Iris pigment epithelial cell (primary cell): ENCODE measurements at regions not wholly inside any gene's neighbourhood (a gene's known extent, or its start where the extent isn't known, plus 50 kb on each side); places are given as distances from the start of the nearest gene placed in this dataset.

ENCODE experiments used
- DNase-seq: peaks from one replicate; pipeline ENCODE4 v3.0.0-alpha.2; 2011; ENCODE audit warnings: low read depth

DNA sequence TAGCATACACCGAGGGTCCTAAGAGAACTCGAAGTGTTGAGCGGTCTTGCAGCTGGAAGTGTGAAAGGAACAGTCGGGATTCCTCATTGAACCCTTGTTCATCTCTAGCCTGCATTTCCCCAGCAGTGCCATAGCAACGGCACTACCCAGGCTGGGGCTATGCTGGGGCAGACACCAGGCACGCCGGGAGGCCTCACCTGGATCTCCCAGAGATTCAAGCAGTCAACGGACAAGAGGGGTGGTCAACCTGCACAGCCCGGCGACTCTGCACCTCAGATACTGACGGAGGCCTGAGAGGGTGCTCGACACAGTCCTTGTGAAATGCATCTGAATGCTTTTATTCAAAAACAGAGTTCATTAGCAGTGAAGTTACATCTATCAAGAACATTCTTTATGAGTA lies 604.2 kb downstream of the GALR1 start:
- DNase-seq: no peak

DNA sequence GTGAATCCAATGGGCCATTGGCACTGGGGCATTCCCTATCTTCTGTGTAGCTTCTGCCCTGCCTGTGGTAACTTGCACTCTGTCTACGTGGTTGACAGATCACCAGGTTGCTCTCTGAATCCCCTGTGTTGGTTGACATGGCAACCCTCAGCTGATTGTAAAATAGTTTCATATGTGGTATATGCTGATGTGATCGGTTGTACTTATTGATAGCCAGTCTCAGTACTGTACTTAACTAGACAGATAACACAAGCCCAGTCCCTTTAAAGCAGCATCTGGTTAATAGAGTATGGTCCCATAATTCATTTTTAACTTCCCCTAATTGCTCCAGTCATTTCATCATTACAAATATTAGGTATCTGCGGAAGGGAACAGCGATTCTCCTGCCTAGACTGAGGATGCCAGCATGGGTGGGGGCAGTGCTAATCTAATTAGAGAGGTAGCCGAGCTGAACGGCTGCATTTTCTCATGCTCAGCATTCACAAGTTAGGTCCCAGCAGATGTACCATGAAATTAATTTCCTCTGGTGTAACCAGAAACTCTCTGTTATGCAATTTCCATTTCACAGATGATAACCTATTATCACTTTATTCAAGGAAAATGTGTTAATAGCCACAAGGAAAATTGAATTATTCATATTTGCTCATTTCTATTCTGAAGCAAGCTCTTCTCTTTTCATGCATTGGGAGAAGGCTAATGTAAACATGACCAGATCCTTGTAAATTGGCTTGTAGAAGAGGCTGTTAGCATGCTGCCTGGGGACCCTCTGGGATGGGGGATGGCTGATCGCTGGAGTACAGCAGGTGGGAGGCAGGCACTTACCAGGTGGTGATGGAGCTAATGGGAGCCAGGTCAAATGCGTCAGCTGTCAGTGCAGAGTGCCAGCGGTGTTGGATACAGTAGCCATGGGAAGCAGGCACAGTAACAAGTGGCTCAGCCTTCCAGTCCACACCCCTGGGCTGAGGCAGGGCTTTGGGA lies 608.3 kb downstream of the GALR1 start:
- DNase-seq: no peak

DNA sequence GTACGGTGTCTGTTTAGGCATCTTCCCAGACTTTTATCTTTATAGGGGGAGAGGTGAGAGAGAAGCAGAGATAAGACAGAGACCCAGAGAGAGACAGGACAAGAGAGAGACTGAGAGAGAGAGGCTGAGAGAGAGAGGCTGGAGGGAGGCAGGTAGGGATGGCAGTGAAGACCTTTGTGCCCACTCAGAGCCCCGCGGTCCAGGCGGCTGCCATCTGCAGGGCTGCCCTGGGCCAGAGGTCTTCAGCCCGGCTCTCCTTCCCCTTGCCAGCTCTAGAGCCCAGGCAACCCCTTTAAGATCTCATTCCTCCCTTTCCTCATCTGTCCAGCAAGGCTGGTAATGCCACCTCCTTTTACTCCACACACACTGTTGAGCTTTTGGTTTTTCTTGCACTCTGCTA lies 610.0 kb downstream of the GALR1 start:
- no peak for DNase-seq

DNA sequence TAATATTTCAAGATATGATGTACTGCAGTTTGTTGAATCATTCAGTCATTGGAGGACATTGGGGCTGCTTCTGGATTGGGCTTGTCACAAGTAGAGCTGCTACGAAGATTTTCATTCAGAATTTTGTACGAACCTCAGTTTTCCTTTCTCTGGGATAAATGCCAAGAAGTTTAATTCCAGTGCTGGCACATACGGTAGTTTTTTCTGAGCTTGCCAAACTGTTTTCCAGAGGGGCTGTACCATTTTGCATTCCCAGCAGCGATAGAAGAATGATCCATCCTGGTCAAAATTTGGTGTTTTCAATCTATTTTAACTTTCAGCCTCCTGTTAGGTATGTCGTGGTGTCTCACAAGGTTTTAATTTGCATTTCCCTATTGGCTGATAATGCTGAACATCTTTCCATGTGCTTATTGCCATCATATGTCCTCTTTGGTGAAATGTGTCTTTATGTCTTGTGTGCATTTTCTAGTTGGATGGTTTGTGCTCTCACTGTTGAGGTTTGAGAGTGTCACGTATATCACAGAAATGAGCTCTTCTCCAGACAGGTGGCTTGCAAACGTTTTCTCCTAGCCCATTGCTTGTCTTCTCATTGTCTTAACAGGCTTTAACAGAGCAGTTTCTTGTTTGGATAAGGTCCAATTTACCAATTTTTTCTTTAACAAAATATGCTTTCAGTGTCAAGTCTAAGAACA lies 612.6 kb downstream of the GALR1 start:
- no peak for DNase-seq

DNA sequence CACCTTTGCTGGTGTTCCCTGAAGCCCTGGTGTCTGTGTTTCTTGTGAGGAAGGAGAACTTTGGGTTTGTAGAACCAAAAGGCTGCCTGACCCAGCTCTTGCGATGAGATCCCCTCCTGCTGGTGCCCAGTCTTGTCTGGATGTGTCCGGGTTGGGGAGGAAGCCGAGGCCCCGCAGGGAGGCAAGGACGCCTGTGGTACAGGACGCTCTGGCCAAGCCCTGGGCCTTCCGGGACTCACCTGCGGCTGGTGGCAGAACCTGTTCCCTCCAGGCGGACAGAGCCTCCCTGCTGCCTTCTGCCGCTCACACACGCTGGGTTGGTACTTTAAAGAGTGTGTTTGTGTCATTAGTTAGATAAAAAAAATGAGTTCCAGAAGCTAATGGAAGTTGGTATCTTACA lies 616.2 kb downstream of the GALR1 start:
- no peak for DNase-seq

DNA sequence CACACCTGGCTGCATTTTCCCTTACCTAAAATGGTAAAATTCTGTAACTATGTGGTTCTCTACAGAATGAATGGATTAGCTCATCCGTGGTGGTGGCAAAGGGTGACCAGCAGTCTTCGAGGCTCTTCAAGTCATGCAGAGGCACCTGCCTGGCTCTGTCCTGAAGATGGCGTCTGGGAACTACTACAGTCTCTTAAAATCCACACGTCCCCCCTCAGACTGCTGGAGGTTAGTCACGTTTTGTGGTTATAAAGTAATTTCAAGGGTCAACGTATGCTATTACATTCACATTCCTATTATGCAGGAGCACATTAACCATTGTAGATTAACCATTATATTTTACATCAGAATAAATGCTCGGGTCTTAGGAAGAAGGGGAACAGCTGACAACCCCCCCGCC lies 616.7 kb downstream of the GALR1 start:
- DNase-seq: no peak

DNA sequence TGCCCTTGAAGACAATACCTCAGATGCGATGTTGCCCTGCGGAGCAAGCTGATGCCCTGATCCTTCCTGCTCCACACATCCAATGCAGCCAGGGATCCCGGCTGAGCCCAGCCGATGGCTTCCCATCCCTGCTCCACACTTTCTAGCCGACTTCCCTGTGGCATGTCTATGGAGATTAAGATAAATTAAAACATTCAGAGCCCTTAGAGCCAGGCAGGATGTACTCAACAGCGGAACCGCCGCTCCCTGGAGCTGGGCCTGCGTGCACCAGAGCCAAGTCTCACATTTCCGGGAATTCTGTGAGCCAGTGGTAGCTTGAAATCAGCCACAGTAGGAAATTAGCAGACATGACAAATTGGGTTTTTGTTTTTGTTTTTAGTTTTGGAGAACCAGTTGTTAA lies 620.6 kb downstream of the GALR1 start:
- no peak for DNase-seq

DNA sequence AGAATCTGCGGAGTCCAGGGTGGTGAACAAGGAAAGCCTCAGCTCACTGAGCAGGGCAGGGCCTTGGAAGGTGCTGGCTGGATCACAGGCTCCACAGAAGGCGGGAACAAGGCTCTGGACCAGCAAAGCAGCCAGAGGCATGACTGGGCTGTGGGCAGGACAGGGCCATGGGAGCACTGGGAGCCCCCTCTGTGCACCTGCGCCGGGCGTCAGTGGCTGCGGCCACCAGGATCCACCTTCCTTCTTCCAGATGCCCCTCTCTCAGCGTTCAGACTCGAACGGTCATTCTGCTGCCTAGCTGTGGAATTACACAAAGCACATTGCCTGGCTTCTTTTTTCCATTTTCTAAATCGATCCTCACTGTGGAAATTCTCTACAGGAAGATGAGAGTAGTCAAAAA lies 621.2 kb downstream of the GALR1 start:
- DNase-seq: no peak

DNA sequence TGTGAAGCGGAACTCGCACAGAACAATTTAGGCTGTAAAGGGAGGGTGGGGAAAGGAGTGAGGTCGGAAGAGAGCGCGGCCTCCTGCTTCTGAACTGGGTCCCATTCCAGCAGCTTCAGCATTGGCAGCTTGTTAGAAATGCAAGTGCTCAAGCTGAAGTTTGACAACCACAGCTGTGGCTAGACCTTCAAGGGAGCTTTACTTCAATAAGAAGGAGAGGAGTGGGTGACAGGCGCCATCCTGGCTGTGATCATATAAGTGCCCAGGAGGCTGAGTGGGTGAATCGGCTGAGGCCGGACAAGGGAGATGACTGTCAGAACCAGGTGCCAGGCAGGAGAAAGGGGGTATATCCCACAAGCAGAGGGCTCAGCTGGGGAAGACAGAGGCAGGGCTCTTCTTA lies 622.5 kb downstream of the GALR1 start:
- no peak for DNase-seq

DNA sequence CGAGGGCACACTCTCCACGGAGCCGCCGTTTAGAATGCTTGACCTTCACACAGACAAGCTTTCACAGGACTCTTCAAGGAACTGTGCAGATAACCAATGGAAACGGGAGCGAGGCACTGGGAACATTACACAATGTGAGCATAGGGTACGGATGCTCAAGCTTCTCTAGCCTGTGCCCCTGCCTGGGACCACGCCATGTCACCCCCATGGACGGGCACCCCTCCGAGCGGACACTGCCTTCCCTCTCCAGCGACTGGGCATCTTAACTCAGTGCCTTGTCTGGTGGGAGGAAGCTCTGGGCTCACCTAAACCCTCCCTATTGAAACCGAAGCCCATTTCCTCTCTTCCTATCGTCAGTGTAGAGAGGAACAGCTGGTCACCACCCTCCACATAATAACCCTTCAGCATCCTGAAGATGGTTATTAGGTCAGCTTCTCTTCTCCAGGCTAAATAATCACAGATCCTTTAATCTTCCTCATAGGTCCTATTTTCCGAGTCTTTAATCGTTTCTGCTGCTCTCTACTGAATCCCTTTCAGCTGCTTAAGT lies 626.7 kb downstream of the GALR1 start:
- DNase-seq: no peak

DNA sequence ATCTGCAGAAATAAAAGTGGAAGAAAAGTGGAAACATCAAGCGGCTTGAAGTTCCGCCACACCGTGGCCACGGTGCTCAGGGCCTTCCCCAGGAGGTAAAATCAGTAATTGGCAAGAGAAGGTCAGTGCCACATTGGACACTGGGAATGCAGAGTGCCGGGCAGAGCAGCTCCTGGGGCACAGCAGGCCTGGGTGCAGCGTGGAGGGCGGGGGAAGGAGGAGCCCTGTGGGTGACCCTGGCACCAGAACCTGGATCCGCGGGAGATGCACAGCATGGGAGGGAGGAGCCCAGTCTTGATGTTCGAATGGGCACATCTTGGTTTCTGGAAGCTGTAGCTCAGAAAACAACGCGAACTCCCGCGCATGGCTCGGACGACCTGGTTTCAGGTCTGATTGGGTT lies 630.2 kb downstream of the GALR1 start:
- DNase-seq: no peak

DNA sequence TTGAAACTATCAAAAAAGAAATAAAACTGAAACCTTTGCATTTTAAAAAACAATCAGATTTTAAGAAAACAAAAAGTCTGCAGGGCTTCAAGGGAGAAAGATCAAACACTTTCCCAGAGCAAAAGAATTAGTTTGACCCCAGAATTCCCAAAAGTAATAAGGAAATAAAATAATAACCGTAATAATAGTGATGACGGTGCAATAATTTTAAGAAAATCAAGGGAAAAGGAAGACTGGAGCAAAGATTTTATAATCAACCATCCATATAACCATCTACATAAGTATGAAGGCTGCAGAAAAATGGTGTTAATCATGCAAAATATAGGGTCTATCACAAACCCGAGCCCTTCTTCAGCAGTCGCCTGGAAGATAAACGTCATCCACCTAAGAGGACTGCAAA lies 634.8 kb downstream of the GALR1 start:
- no peak for DNase-seq

DNA sequence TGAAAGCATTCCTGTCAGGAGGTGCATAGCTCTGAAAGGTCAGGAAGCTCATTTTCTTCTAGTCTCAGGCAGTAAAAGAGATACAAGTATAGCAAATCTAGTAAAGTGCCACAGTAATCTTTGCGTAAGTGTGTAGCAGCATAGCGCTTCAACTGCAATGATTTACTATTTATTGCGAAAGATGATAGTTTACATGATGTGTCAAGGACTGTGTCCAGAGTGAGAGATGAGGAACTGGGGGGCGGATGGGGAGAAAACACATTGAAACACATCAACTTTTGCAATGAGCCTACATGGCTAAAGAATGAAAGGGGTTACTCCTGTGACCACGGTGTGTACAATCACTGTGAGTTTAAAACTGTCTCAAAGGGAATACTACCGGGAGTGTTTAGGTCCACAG lies 644.4 kb downstream of the GALR1 start:
- DNase-seq: no peak

DNA sequence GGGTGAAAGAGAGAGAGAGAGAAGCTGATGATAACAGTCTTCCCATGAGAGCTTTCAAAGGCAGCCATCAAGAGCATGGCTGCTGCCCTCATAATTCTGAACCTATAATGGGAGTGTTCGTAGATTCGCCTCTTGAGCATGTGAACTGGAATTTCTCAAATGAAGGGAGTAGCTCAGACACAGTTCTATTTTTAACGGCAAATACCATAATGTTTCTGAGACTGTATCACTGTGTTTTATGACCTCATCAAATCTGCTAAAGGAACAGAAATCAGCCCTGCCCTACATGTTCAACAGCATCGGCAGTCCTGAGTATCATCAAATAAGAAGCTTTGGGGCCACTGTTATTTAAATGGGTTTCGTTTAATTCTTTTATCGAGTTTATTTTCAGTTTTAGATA lies 645.6 kb downstream of the GALR1 start:
- no peak for DNase-seq

DNA sequence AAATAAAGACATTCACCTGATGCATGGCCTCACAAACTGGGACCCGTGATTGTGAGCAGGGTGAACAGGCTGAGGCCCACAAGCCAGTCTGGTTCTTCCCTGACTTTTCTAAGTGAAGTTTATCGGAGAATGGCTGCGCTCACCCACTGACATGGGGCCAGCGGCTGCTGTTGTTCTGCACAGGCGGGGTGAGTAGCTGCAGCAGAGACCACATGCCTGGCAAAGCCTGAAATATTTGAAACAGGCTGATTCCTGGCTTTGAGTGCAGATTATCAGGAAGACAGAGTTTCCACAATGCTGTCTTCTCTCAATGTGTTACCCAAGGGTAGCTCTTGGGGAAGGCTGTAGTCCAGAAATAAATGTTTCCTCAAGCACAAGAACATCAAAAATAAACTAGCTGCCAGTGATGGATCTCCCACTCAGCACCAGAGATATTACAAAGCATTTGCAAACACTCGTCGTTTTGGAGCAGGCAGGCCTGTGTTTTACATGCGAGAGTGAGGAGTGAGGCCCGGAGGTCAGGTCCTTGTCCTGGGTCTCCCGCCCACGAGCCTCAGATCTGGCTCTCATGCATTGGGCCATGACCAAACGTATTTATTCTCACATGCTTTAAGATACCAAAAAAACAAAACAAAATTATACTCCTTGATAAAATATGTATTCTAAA lies 647.1 kb downstream of the GALR1 start:
- DNase-seq: no peak

DNA sequence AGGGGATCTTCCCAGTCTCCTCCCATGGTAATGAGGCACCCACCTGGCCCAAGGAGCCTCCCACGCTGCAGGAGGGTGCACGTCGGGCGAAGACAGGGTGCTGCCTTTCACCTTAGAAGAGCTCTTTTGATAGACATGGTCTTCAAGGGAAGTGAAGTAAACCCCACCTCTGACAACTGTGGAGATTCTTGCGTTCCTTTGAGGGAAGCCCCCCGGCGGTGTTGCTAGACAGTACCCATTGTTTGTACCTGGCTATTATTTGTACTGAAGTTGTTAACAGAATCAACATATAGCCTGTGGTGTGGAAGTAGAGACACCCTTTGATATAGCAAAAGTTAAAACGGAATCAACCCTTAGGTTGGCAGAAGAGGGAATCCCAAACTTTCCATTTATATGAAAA lies 648.0 kb downstream of the GALR1 start:
- no peak for DNase-seq

DNA sequence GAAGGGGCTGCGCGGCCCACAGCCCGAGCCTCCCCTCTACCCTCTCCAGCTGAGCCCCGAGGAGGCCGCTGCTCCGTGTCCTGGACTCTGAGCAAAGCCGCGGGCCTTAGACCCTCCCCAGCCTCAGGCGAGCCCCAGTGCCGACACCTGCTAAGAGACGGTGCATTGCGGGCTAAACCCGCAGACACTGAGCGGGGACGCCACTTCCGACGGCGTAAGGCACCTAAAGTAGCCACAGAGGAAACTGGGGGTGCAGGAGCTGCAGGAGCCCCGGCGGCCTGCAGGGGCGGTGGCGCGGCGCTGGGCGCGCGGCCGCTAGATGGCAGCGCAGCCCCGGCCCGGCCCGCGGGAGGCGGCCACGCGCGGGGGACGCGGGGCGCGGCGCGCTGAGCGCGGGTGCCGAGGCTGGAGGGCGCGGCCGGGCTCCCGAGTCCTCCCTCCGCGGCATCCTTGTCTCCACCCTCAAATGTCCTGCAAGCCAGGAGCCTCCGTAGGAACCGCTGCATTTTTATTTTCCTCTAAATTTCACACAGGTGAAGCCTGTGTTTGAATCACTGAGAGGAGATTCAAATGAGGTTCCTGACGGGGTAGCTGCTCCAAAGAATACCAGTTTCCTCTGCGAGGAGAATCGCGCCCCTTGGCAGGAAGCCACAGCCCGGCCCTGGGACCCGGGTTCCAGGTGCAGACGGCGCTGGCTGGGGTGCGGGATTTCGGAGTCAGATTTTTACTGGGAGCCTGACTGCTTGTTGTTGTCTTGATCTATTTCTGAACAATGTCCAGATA lies 650.5 kb downstream of the GALR1 start:
- DNase-seq: peak; percentile 43

DNA sequence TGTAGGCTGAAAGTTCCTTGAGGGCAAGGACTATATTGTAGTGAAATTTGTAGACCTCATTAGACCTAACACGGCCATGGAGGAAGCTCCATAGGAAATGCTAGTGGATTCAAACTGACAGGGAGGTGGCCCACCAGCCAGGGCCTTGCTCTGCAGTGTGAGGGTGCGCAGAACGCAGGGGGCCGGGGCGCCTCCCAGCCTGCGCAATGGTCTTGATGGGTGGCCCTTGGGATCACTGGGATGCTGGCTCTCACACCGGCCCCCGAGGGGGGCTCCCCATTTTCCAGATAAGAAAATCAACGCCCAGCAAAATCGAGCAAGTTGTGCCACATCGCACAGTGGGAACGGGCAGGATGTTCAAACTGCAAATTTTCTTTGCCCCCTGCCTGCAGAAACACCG lies 655.4 kb downstream of the GALR1 start:
- DNase-seq: no peak

DNA sequence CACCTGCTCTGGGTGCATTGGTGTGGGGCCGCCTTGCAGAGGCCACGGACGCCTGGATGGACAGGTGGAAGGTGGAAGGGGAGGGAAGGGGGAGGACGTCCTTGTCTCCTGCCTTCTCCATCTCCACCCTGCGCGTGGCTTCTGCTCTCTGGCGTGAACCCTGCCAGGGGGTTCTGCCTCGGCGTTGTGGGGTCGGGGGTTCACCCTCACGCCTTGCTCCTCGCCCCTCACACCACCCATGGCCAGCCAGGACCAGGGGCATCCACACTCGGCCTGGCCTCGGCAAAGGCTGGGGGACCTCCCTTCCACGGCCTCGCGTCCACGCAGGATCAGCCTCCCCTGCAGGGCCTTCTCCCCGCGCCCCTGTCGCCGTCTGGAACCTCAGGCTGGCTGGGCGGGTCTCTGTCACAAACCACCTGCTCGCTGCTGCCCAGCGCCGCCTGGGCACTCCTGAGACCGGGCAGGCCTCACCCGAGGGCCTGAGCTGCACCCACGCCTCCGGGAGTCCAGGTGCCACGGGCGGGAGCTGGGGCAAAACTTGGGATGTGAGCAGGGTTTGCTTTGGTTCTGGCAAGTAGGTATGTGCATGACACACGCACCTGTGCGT lies 655.9 kb downstream of the GALR1 start:
- no peak for DNase-seq

DNA sequence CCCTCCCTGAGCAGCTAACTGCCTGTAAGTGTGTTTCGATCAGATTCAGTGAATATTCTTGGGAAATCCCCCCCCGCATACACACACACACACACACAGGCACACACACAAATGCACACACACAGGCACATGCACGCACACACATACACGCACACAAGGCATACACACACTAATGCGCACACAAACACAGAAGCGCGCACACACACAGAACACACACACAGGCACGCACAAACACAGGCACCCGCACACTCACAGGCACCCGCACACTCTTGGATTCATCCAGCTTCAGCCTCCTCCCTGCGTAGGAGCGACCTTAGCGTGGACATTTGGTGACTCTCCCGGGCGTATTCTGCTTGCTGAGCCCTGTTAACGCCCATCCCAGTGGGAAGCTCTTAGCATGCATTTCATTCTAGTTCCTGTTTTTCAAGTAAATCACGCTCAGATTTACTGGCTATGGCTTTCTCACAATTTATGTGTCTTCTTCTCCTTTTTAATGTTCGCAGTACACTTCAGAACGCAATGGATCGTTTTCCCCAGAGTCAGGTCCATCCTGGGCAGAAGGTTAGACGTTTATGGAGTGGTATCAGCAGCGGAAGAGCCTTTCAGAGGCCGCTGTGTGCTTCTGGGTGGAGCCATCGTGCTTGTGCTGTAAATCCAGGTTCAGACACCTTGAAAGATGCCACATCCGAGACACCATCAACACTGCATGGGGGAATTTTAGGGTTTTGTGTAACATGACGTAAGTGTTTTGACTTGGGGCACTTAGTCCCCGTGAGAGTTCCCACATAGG lies 656.6 kb downstream of the GALR1 start:
- no peak for DNase-seq

DNA sequence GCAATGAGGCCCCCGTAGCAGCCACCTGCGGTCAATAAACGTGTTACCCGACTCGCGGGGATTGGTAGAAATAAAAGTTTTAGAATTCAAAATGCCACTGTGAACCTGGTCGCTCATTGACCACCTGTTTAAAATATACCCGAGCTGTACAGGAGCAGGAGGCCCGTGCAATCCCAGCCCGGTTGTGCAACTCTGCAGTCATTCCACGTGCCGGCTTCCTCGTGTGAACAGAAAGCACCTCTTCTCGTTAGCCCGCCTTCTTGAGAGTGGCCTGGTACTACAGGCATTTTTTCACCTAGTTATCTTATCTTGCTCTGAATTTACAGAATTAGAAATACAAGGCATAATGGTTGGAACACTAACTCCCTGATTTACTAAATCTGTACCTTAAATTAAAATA lies 660.7 kb downstream of the GALR1 start:
- DNase-seq: no peak
